K562 (cell line): ENCODE measurements at regions not wholly inside any gene's neighbourhood (a gene's known extent, or its start where the extent isn't known, plus 50 kb on each side); places are given as distances from the start of the nearest gene placed in this dataset.

Experiments
- ATAC-seq: fragments of 200-7000 bp; cut with Tn5 transposase; 3 replicates; pipeline ENCODE4 v1.9.1; 2020; ENCODE audit warnings: moderate library complexity
- BruUV-seq: library from RNA; stranded (reverse); fragments of 400-500 nt; replicated peaks from 2 replicates; lab custom pipeline; 2021; lab: Mats Ljungman, UMichigan
- CTCF ChIA-PET: fragments of 300-600 bp; formaldehyde crosslinking; extraction: SDS; loops from one replicate; lab custom pipeline; 2021; ENCODE audit warnings: low intra/inter-chr PET ratio; lab: Yijun Ruan, JAX
- POLR2A ChIA-PET: fragments of 300-600, 350-650 bp; sonication (Branson Sonifier 250); formaldehyde crosslinking; extraction: SDS; loops from one replicate; lab custom pipeline; 2021; ENCODE audit warnings: antibody characterized with exemption, inconsistent platforms; lab: Yijun Ruan, JAX
- DNase-seq, 4 experiments: peaks; one replicate each; pipeline versions ENCODE4 v3.0.0 to v3.0.0-alpha.2; 2011 to 2018; ENCODE audit warnings: low spot score in 3 of 4, mixed read lengths in 3 of 4; ENCODE audit errors: extremely low read depth in 1 of 4
- FAIRE-seq: peaks from 2 replicates; lab custom pipeline; 2011; peaks lifted over from hg19 to GRCh38; lab: Jason Lieb, UNC
- H2AFZ ChIP-seq: 2 replicates; pipeline ENCODE4 v1.6.0; 2011; ENCODE audit warnings: low read depth, low read length, control low read depth, inconsistent platforms
- H3K27ac ChIP-seq: fragments of 200-600 bp; 3 replicates; pipeline ENCODE4 v1.8.0; 2011; ENCODE audit warnings: low read depth, mild to moderate bottlenecking, control low read depth, inconsistent platforms, low read length, moderate library complexity, mixed read lengths; ENCODE audit errors: extremely low read depth
- H3K27me3 ChIP-seq, 2 experiments: fragments of 300-600 bp in 1 of 2; 2 replicates in 1 of 2; 3 replicates in 1 of 2; pipeline versions ENCODE4 v1.6.0 to v1.8.0; 2011; ENCODE audit warnings: inconsistent platforms in 2 of 2, low read length in 2 of 2, mild to moderate bottlenecking in 1 of 2, mixed read lengths in 1 of 2, moderate library complexity in 1 of 2; ENCODE audit not compliant: control insufficient read depth in 2 of 2, insufficient read depth in 2 of 2
- H3K36me3 ChIP-seq: fragments of 300-600 bp; 3 replicates; pipeline ENCODE4 v1.8.0; 2011; ENCODE audit warnings: mild to moderate bottlenecking, low read length, inconsistent platforms; ENCODE audit not compliant: control insufficient read depth, insufficient read depth
- H3K4me1 ChIP-seq, 2 experiments: fragments of 200-600 bp in 1 of 2; replicated peaks in 1 of 2; 2 replicates in 1 of 2; 3 replicates in 1 of 2; pipeline versions ENCODE4 v1.5.1 to v1.8.0; 2011; ENCODE audit warnings: inconsistent platforms in 2 of 2, low read length in 2 of 2, mild to moderate bottlenecking in 1 of 2, mixed read lengths in 1 of 2, moderate library complexity in 1 of 2; ENCODE audit not compliant: control insufficient read depth in 2 of 2, insufficient read depth in 2 of 2
- H3K4me2 ChIP-seq: 2 replicates; pipeline ENCODE4 v1.6.1; 2011; ENCODE audit warnings: low read length, control low read depth, inconsistent platforms, mixed read lengths; ENCODE audit not compliant: insufficient read depth
- H3K4me3 ChIP-seq: fragments of 200-600 bp; sonication (generic), shearing (Covaris generic); 2 replicates; pipeline ENCODE4 v1.5.1; 2016; ENCODE audit warnings: control low read depth, inconsistent platforms
- H3K79me2 ChIP-seq: fragments of 200-600 bp; 3 replicates; pipeline ENCODE4 v1.8.0; 2011; ENCODE audit warnings: low read length, inconsistent platforms; ENCODE audit not compliant: control insufficient read depth, insufficient read depth
- H3K9ac ChIP-seq, 2 experiments: 2 replicates each; pipeline versions ENCODE4 v1.6.0 to v1.6.1; 2011; ENCODE audit warnings: low read depth in 2 of 2, low read length in 2 of 2, control low read depth in 1 of 2, inconsistent platforms in 1 of 2, mild to moderate bottlenecking in 1 of 2, mixed read lengths in 1 of 2; ENCODE audit not compliant: insufficient read depth in 1 of 2
- H3K9me1 ChIP-seq: one replicate; pipeline ENCODE4 v1.6.0; 2011; ENCODE audit warnings: inconsistent platforms, mild to moderate bottlenecking, low read length, moderate library complexity; ENCODE audit not compliant: control insufficient read depth, insufficient read depth
- H3K9me3 ChIP-seq: replicated peaks from 2 replicates; pipeline ENCODE4 v1.5.1; 2011; ENCODE audit warnings: low read depth, low read length, inconsistent platforms; ENCODE audit not compliant: control insufficient read depth, insufficient read depth
- H4K20me1 ChIP-seq: replicated peaks from 2 replicates; pipeline ENCODE4 v1.6.1; 2011; ENCODE audit warnings: low read length, inconsistent platforms, mixed read lengths; ENCODE audit not compliant: control insufficient read depth, insufficient read depth
- MCM7 ChIP-seq, 2 experiments: fragments of 450-650 bp; IDR thresholded peaks; 2 replicates each; pipeline ENCODE4 v1.6.1; 2016 to 2018
- MED1 ChIP-seq: sonication (generic); formaldehyde crosslinking; IDR thresholded peaks from 2 replicates; pipeline ENCODE4 v1.8.1; 2023; ENCODE audit warnings: missing genetic modification reagents, borderline replicate concordance
- MTA2 ChIP-seq: fragments of 450-650 bp; IDR thresholded peaks from 2 replicates; pipeline ENCODE4 v1.6.1; 2016; ENCODE audit warnings: low read depth
- NCOA1 ChIP-seq: fragments of 450-650 bp; IDR thresholded peaks from 2 replicates; pipeline ENCODE4 v1.6.1; 2016; ENCODE audit warnings: low read depth
- NFRKB ChIP-seq: fragments of 450-650 bp; IDR thresholded peaks from 2 replicates; pipeline ENCODE4 v1.6.1; 2016; ENCODE audit warnings: low read depth
- PHF21A ChIP-seq: fragments of 450-650 bp; IDR thresholded peaks from 2 replicates; pipeline ENCODE4 v1.6.1; 2017; ENCODE audit warnings: low read depth, borderline replicate concordance
- RBM34 ChIP-seq: fragments of 200-400 bp; formaldehyde crosslinking; IDR thresholded peaks from 2 replicates; pipeline ENCODE4 v1.6.1; 2018; ENCODE audit warnings: low read length, borderline replicate concordance; ENCODE audit not compliant: insufficient read depth
- SNRNP70 ChIP-seq: fragments of 200-400 bp; formaldehyde crosslinking; optimal IDR thresholded peaks from 2 replicates; pipeline ENCODE3; 2017; ENCODE audit warnings: low read depth, low read length
- ZBTB40 ChIP-seq, 2 experiments: fragments of 450-650 bp in 1 of 2; sonication (generic) in 1 of 2; formaldehyde crosslinking in 1 of 2; IDR thresholded peaks; 2 replicates each; pipeline versions ENCODE4 v1.7.1 to v1.9.0; 2016 to 2022; ENCODE audit warnings: inconsistent platforms in 1 of 2, mild to moderate bottlenecking in 1 of 2, missing genetic modification reagents in 1 of 2
- WGBS: fragments of 100-300 bp; shearing (Covaris generic); methylation state at CpG from one replicate; pipeline ENCODE4 v1.1.6; 2016; ENCODE audit warnings: low coverage, mixed read lengths; ENCODE audit not compliant: insufficient coverage; ENCODE audit errors: missing lambda C conversion rate; 5-methylcytosine and 5-hydroxymethylcytosine counted together
- in situ Hi-C: fragments of 300-500 bp; cut with MboI; formaldehyde crosslinking; loops from 4 replicates; pipeline ENCODE4 v1.15.0; 2018; ENCODE audit warnings: inconsistent platforms, mixed read lengths
- intact Hi-C: fragments of 100-400 bp; cut with micrococcal nuclease; formaldehyde crosslinking; loops from 2 replicates; pipeline ENCODE4 v1.14.2; 2022
- TF ChIP-seq, protein P1 (sequence below): sonication (generic); formaldehyde crosslinking; IDR thresholded peaks from 2 replicates; pipeline ENCODE4 v1.8.0; 2022; ENCODE audit warnings: missing genetic modification reagents, mild to moderate bottlenecking, borderline replicate concordance

- TF ChIP-seq, protein P1, sequence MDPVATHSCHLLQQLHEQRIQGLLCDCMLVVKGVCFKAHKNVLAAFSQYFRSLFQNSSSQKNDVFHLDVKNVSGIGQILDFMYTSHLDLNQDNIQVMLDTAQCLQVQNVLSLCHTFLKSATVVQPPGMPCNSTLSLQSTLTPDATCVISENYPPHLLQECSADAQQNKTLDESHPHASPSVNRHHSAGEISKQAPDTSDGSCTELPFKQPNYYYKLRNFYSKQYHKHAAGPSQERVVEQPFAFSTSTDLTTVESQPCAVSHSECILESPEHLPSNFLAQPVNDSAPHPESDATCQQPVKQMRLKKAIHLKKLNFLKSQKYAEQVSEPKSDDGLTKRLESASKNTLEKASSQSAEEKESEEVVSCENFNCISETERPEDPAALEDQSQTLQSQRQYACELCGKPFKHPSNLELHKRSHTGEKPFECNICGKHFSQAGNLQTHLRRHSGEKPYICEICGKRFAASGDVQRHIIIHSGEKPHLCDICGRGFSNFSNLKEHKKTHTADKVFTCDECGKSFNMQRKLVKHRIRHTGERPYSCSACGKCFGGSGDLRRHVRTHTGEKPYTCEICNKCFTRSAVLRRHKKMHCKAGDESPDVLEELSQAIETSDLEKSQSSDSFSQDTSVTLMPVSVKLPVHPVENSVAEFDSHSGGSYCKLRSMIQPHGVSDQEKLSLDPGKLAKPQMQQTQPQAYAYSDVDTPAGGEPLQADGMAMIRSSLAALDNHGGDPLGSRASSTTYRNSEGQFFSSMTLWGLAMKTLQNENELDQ = no peak
- TF ChIP-seq MCM7 (IDR thresholded peaks at IDR 0.05) (no peak), PHF21A (no peak), RBM34 (no peak), MED1 (no peak), MTA2 (no peak), NFRKB (no peak)
Observed at GRCh38 chr14:21875791-21876190, 202.2 kb upstream of the OR4E1 start (continued).

DNA sequence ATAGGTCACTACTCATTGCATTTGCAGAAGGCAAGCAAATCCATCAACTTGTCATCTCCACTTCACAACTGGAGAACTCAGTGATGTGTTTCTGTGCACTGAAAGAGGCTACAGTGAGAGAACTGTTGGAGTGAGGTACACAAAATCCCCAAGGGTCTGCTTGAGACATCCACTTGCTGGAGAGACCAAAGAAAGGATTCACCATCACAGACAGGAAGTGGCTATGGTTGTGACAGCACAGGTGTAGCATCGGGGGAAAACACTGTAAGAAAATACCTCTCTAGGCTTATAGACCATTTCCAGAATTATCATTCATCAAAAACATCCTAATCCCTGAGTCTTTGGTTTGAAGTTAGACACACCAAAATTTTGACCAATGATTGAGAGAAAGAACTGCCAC, 201.3 kb upstream of the OR4E1 start:
- Histone ChIP-seq H3K4me3 (no peak overlapping the region), H4K20me1 (no peaks in the 10 kb centered on the region), H3K9me1 (no peaks in the 10 kb centered on the region), H3K4me2 (no peak overlapping the region), H3K4me1 (no peaks in the 10 kb centered on the region), H3K27me3 (no peaks in the 10 kb centered on the region), H3K79me2 (no peaks in the 10 kb centered on the region), H3K27ac (no peak overlapping the region), H3K9me3 (no peaks in the 10 kb centered on the region), H2AFZ (no peak overlapping the region), H3K36me3 (no peaks in the 10 kb centered on the region), H3K9ac (no peak overlapping the region)
- intact Hi-C loops (no loop called here), in situ Hi-C loops (no loop called here)
- WGBS = 0% methylated on average over 1 of the region's 1 CpG
- ChIA-PET CTCF (no interaction called here), POLR2A (no interaction called here)
- no peak for ATAC-seq
- no peak for DNase-seq
- no TSS peak for BruUV-seq
- no peak for FAIRE-seq
- no peak for TF ChIP-seq SNRNP70
- no peak for TF ChIP-seq NCOA1
- TF ChIP-seq ZBTB40 (IDR thresholded peaks at IDR 0.05) = no peak
- TF ChIP-seq ZBTB40 (CRISPR knock-in tag; IDR thresholded peaks at IDR 0.05) = no peak
